MCF 10A (cell line): ENCODE measurements at regions not wholly inside any gene's neighbourhood (a gene's known extent, or its start where the extent isn't known, plus 50 kb on each side); places are given as distances from the start of the nearest gene placed in this dataset.

ENCODE experiments used
- BruUV-seq: library from RNA; stranded (reverse); fragments of 400-500 nt; replicated peaks from 2 replicates; lab custom pipeline; 2021; lab: Mats Ljungman, UMichigan
- CTCF ChIA-PET: fragments of 300-600 bp; sonication (Branson Sonifier 250); formaldehyde crosslinking; extraction: SDS; loops from one replicate; lab custom pipeline; 2021; ENCODE audit warnings: antibody characterized with exemption, inconsistent platforms; lab: Yijun Ruan, JAX
- POLR2A ChIA-PET: fragments of 300-600, 350-650 bp; sonication (Branson Sonifier 250); formaldehyde crosslinking; extraction: SDS; loops from one replicate; lab custom pipeline; 2020; ENCODE audit warnings: antibody characterized with exemption, inconsistent platforms; lab: Yijun Ruan, JAX
- DNase-seq: peaks from one replicate; pipeline ENCODE4 v3.0.0-alpha.2; 2018; ENCODE audit not compliant: unreplicated experiment
- H3K27ac Mint-ChIP-seq: one replicate; pipeline ENCODE4 v1.8.0; 2022; ENCODE audit warnings: mild to moderate bottlenecking, low read depth, mixed read lengths; ENCODE audit not compliant: unreplicated experiment
- H3K27me3 Mint-ChIP-seq: one replicate; pipeline ENCODE4 v1.8.0; 2022; ENCODE audit warnings: mixed read lengths; ENCODE audit not compliant: insufficient read depth, unreplicated experiment
- H3K36me3 Mint-ChIP-seq: one replicate; pipeline ENCODE4 v1.8.0; 2022; ENCODE audit warnings: mild to moderate bottlenecking, moderate library complexity, mixed read lengths; ENCODE audit not compliant: insufficient read depth, unreplicated experiment
- H3K4me1 Mint-ChIP-seq: one replicate; pipeline ENCODE4 v1.8.0; 2022; ENCODE audit warnings: mixed read lengths; ENCODE audit not compliant: insufficient read depth, unreplicated experiment
- H3K4me3 Mint-ChIP-seq: one replicate; pipeline ENCODE4 v1.8.0; 2022; ENCODE audit warnings: mild to moderate bottlenecking, moderate library complexity, mixed read lengths; ENCODE audit not compliant: unreplicated experiment
- H3K9me3 Mint-ChIP-seq: one replicate; pipeline ENCODE4 v1.8.0; 2022; ENCODE audit warnings: mixed read lengths; ENCODE audit not compliant: unreplicated experiment
- CTCF ChIP-seq: fragments of 200-600 bp; IDR thresholded peaks from one replicate; pipeline ENCODE4 v1.8.0; 2022; ENCODE audit warnings: antibody characterized with exemption, mild to moderate bottlenecking; ENCODE audit not compliant: unreplicated experiment
- intact Hi-C: fragments of 100-400 bp; cut with micrococcal nuclease; formaldehyde crosslinking; loops from 2 replicates; pipeline ENCODE4 v1.14.1; 2022

DNA sequence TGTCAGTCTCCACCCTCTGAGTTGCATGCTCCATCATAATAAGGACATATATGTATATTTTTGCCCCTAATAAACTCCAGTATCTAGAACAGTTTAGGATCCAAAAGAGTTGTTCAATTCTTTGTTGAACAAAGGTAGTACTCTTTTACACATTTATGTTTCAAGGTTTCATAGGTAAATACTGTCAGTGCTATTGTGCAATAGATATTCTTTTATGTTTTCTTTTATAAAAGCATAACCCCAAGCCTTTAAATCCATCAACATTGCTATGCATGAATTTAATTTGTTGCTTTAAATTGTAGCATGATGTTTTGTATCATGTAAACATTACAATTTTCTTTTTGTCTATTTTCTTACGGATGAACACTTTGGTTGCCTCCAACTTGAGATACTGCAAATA lies 469.7 kb upstream of the COBL start:
- BruUV-seq = no TSS peak
- intact Hi-C loops = no loop called here
- no peak for TF ChIP-seq CTCF
- Mint-ChIP-seq H3K4me3 (no peak overlapping the region), H3K36me3 (peaks cover 7% of the 10 kb centered on the region), H3K27me3 (peaks cover 17% of the 10 kb centered on the region), H3K4me1 (peaks cover 19% of the 10 kb centered on the region), H3K27ac (no peak overlapping the region), H3K9me3 (no peaks in the 10 kb centered on the region)
- POLR2A ChIA-PET = no interaction called here
- CTCF ChIA-PET = interaction anchor here (0.6 kb wide), 2 partner anchors 53 to 1285 kb away, joined by 3 read pairs; no protein-coding TSS in a partner anchor
- no peak for DNase-seq

DNA sequence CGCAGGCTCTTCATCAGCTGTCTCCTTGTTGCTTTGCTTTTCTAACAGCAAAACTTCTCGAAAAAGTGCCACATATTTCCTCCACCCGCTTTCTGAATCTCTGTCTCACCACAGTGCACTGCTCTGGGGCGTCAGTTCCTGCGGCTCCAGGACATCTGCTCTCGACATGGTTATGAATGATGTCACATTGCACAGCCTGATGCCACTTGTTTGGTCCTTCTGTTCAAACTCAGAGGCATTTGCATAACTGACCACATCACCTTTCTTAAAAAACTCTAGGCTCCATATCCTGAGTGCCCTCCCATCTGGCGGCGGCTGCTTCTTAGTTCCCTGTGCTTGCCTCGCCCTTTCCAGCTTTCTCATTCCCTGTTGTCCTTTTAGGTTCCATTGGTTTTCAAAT lies 469.3 kb upstream of the COBL start:
- Mint-ChIP-seq H3K27ac (peak overlapping the region; percentile 10), H3K9me3 (no peaks in the 10 kb centered on the region), H3K36me3 (peaks cover 7% of the 10 kb centered on the region), H3K4me3 (no peak overlapping the region), H3K4me1 (peaks cover 19% of the 10 kb centered on the region), H3K27me3 (peaks cover 17% of the 10 kb centered on the region)
- BruUV-seq = no TSS peak
- intact Hi-C loops = no loop called here
- ChIA-PET CTCF (interaction anchor here (0.6 kb wide), 1 partner anchor 54 kb away, joined by 3 read pairs; no protein-coding TSS in a partner anchor), POLR2A (interaction anchor here (1.2 kb wide), 1 partner anchor 13 kb away, joined by 3 read pairs; no protein-coding TSS in a partner anchor)
- no peak for DNase-seq
- no peak for TF ChIP-seq CTCF

GRCh38 chr7:51785171-51785570 lies 468.6 kb upstream of the COBL start:
- Mint-ChIP-seq H3K36me3 (peaks cover 7% of the 10 kb centered on the region), H3K4me3 (no peak overlapping the region), H3K9me3 (no peaks in the 10 kb centered on the region), H3K27ac (no peak overlapping the region), H3K27me3 (peaks cover 11% of the 10 kb centered on the region), H3K4me1 (peaks cover 19% of the 10 kb centered on the region)
- no TSS peak for BruUV-seq
- TF ChIP-seq CTCF = no peak
- intact Hi-C loops = no loop called here
- ChIA-PET CTCF (no interaction called here), POLR2A (interaction anchor here (0.5 to 1.2 kb wide), 2 partner anchors 14 to 35 kb away, joined by 3 read pairs; no protein-coding TSS in a partner anchor)
- peak; percentile 80 for DNase-seq

- ChIA-PET CTCF (interaction anchor here (0.6 to 1.4 kb wide), 3 partner anchors 10 to 193 kb away, joined by 3 to 6 read pairs (median 3); no protein-coding TSS in a partner anchor), POLR2A (no interaction called here)
- no peak overlapping the region for H3K27ac Mint-ChIP-seq
- no peak for DNase-seq
- intact Hi-C loops = no loop called here
- peaks cover 19% of the 10 kb centered on the region for H3K4me1 Mint-ChIP-seq
- no peaks in the 10 kb centered on the region for H3K9me3 Mint-ChIP-seq
- BruUV-seq = no TSS peak
- H3K27me3 Mint-ChIP-seq = no peaks in the 10 kb centered on the region
- H3K36me3 Mint-ChIP-seq = peaks cover 7% of the 10 kb centered on the region
- no peak for TF ChIP-seq CTCF
- H3K4me3 Mint-ChIP-seq = no peak overlapping the region
Measured at GRCh38 chr7:51783241-51783640, 466.6 kb upstream of the COBL start.
